Endothelial cell of umbilical vein (primary cell): ENCODE measurements at regions not wholly inside any gene's neighbourhood (a gene's known extent, or its start where the extent isn't known, plus 50 kb on each side); places are given as distances from the start of the nearest gene placed in this dataset.

ENCODE experiments used
- MAX ChIP-seq: IDR thresholded peaks from 2 replicates; pipeline ENCODE4 v1.6.1; 2011; ENCODE audit not compliant: insufficient read depth, insufficient read length
- POLR2A ChIP-seq: IDR thresholded peaks from 2 replicates; pipeline ENCODE4 v1.6.1; 2012; ENCODE audit warnings: low read depth, mild to moderate bottlenecking, control low read depth, low read length
- POLR2AphosphoS5 ChIP-seq: IDR thresholded peaks from 2 replicates; pipeline ENCODE4 v1.6.1; 2012; ENCODE audit warnings: low read depth, mild to moderate bottlenecking, control low read depth, low read length, moderate library complexity; ENCODE audit not compliant: insufficient read depth

GRCh38 chr11:44469412-44469811, 96.1 kb upstream of the CD82 start:
- TF ChIP-seq POLR2A, result no peak
- TF ChIP-seq MAX, result no peak
- TF ChIP-seq POLR2AphosphoS5, result no peak
